ENCODE measurements at regions not wholly inside any gene's neighbourhood (a gene's known extent, or its start where the extent isn't known, plus 50 kb on each side); places are given as distances from the start of the nearest gene placed in this dataset.

DNA sequence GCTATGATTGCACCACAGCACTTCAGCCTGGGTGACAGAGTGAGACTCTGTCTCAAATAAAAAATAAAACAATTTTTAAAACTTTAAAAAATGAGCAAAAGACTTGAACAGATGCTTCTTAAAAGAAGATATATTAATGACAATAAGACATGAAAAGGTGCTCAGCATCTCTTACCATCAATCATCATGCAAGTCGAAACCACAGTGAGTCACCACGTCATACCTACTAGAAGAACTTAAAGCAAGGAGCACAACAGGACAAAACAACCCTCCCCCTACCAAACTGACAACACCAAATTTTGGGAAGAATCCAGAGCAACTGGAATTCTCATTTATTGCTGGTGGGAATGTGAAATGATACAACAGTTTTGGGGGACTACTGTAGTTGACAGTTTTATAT is 251.6 kb downstream of the BCL2 start:
- ATAC-seq (ENCODE audit: insufficient read depth, low read depth) (peak; percentile 78), DNase-seq (no peak)
- Histone ChIP-seq H3K36me3 (ENCODE audit: insufficient read depth, low read length) (no peaks in the 10 kb centered on the region), H3K27ac (ENCODE audit: low read length) (no peak overlapping the region), H3K27me3 (ENCODE audit: insufficient read depth, low read length, poor library complexity) (no peaks in the 10 kb centered on the region), H3K79me2 (ENCODE audit: insufficient read depth, low read length) (no peaks in the 10 kb centered on the region), H3K4me3 (ENCODE audit: low read depth in 1 of 2, low read length in 2 of 2) (no peak overlapping the region), H3K4me2 (ENCODE audit: insufficient read depth, low read length) (no peak overlapping the region), H3K4me1 (ENCODE audit: insufficient read depth, low read length) (0 out of 2 replicates have a peak, but pooled peaks cover 5% of the 10 kb centered on the region), H2AFZ (ENCODE audit: low read depth, low read length) (no peak overlapping the region), H3K9me3 (ENCODE audit: insufficient read depth, low read length, severe bottlenecking) (no peaks in the 10 kb centered on the region), H3K9ac (ENCODE audit: low read depth, low read length) (no peak overlapping the region), H4K20me1 (ENCODE audit: insufficient read depth, low read length) (no peaks in the 10 kb centered on the region)
- TF ChIP-seq EZH2 (IDR thresholded peaks at IDR 0.05; ENCODE audit: borderline replicate concordance, low read depth, low read length, severe bottlenecking): no peak
- TF ChIP-seq, protein P1, sequence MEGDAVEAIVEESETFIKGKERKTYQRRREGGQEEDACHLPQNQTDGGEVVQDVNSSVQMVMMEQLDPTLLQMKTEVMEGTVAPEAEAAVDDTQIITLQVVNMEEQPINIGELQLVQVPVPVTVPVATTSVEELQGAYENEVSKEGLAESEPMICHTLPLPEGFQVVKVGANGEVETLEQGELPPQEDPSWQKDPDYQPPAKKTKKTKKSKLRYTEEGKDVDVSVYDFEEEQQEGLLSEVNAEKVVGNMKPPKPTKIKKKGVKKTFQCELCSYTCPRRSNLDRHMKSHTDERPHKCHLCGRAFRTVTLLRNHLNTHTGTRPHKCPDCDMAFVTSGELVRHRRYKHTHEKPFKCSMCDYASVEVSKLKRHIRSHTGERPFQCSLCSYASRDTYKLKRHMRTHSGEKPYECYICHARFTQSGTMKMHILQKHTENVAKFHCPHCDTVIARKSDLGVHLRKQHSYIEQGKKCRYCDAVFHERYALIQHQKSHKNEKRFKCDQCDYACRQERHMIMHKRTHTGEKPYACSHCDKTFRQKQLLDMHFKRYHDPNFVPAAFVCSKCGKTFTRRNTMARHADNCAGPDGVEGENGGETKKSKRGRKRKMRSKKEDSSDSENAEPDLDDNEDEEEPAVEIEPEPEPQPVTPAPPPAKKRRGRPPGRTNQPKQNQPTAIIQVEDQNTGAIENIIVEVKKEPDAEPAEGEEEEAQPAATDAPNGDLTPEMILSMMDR (IDR thresholded peaks at IDR 0.05; ENCODE audit: borderline replicate concordance, extremely low read depth, low read length, poor library complexity, severe bottlenecking): no peak

DNA sequence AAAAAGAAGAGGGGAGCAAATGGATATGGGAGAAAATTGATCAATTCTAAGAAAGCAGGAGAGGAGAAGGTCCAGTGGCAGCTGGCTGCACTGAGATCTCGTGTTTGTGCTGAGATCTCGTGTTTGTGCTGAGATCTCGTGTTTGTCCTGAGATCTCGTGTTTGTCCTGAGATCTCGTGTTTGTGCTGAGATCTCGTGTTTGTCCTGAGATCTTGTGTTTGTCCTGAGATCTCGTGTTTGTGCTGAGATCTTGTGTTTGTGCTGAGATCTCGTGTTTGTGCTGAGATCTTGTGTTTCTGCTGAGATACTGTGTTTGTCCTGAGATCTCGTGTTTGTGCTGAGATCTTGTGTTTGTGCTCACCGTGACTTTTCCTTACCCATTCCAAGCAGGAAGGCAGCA is 254.4 kb downstream of the BCL2 start:
- TF ChIP-seq EZH2 (IDR thresholded peaks at IDR 0.05; ENCODE audit: borderline replicate concordance, low read depth, low read length, severe bottlenecking): no peak
- TF ChIP-seq, protein P1 (IDR thresholded peaks at IDR 0.05; ENCODE audit: borderline replicate concordance, extremely low read depth, low read length, poor library complexity, severe bottlenecking): no peak
- H3K4me3 ChIP-seq (ENCODE audit: low read depth in 1 of 2, low read length in 2 of 2): no peak overlapping the region
- peak overlapping the region; percentile 30; the same call in 1 of the 2 replicates for H2AFZ ChIP-seq (ENCODE audit: low read depth, low read length)
- H4K20me1 ChIP-seq (ENCODE audit: insufficient read depth, low read length): no peaks in the 10 kb centered on the region
- H3K4me1 ChIP-seq (ENCODE audit: insufficient read depth, low read length): 0 out of 2 replicates have a peak, but pooled peaks cover 5% of the 10 kb centered on the region
- H3K4me2 ChIP-seq (ENCODE audit: insufficient read depth, low read length): no peak overlapping the region
- H3K27ac ChIP-seq (ENCODE audit: low read length): no peak overlapping the region
- H3K36me3 ChIP-seq (ENCODE audit: insufficient read depth, low read length): no peaks in the 10 kb centered on the region
- H3K79me2 ChIP-seq (ENCODE audit: insufficient read depth, low read length): no peaks in the 10 kb centered on the region
- no peaks in the 10 kb centered on the region for H3K9me3 ChIP-seq (ENCODE audit: insufficient read depth, low read length, severe bottlenecking)
- DNase-seq (no peak), ATAC-seq (ENCODE audit: insufficient read depth, low read depth) (no peak)
- H3K9ac ChIP-seq (ENCODE audit: low read depth, low read length): no peak overlapping the region
- H3K27me3 ChIP-seq (ENCODE audit: insufficient read depth, low read length, poor library complexity): no peaks in the 10 kb centered on the region

DNA sequence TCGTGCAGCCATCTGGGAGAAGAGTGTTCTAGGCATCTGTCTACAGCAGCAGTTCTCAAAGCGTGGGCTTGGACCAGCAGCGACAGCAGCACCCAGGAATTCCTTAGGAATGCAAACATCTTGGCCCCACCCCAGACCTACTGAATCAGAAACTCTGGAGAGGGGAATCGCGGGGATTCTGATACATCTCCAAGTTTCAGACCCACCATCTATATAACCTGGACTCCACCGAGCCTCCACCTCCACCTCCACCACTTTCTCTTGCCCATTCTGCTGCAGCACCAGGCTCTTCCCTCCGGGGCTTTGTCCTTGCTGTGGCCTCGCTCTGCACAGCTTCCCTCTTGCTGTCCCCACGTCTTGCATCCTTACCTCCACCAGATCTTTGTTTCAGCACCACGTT is 256.4 kb downstream of the BCL2 start:
- no peak overlapping the region for H3K27ac ChIP-seq (ENCODE audit: low read length)
- no peak overlapping the region for H3K9ac ChIP-seq (ENCODE audit: low read depth, low read length)
- H3K4me3 ChIP-seq (ENCODE audit: low read depth in 1 of 2, low read length in 2 of 2): no peak overlapping the region
- no peak overlapping the region for H3K4me2 ChIP-seq (ENCODE audit: insufficient read depth, low read length)
- 0 out of 2 replicates have a peak, but pooled peaks cover 5% of the 10 kb centered on the region for H3K4me1 ChIP-seq (ENCODE audit: insufficient read depth, low read length)
- no peaks in the 10 kb centered on the region for H3K9me3 ChIP-seq (ENCODE audit: insufficient read depth, low read length, severe bottlenecking)
- H4K20me1 ChIP-seq (ENCODE audit: insufficient read depth, low read length): no peaks in the 10 kb centered on the region
- TF ChIP-seq EZH2 (IDR thresholded peaks at IDR 0.05; ENCODE audit: borderline replicate concordance, low read depth, low read length, severe bottlenecking): no peak
- TF ChIP-seq, protein P1 (IDR thresholded peaks at IDR 0.05; ENCODE audit: borderline replicate concordance, extremely low read depth, low read length, poor library complexity, severe bottlenecking): no peak
- H2AFZ ChIP-seq (ENCODE audit: low read depth, low read length): no peak overlapping the region
- DNase-seq (no peak), ATAC-seq (ENCODE audit: insufficient read depth, low read depth) (no peak)
- no peaks in the 10 kb centered on the region for H3K36me3 ChIP-seq (ENCODE audit: insufficient read depth, low read length)
- no peaks in the 10 kb centered on the region for H3K27me3 ChIP-seq (ENCODE audit: insufficient read depth, low read length, poor library complexity)
- no peaks in the 10 kb centered on the region for H3K79me2 ChIP-seq (ENCODE audit: insufficient read depth, low read length)

DNA sequence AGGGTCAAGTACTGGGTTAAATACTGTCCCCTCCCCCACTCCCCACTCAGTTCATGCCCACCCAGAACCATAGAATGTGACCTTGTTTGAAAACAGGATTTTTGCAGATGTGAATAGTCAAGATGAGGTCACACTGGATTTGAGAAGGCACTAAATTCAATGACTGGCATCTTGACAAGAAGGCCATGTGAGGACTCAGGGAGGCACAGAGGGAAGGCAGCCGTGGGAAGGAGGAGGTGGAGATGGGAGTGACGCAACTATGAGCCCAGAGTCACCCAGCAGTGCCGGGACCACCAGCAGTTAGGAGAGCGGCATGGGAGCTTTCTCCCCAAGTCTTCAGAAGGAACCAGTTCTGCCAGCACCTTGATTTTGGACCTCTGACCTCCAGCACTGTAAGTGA is 257.3 kb downstream of the BCL2 start:
- TF ChIP-seq, protein P1 (IDR thresholded peaks at IDR 0.05; ENCODE audit: borderline replicate concordance, extremely low read depth, low read length, poor library complexity, severe bottlenecking): no peak
- TF ChIP-seq EZH2 (IDR thresholded peaks at IDR 0.05; ENCODE audit: borderline replicate concordance, low read depth, low read length, severe bottlenecking): no peak
- DNase-seq (no peak), ATAC-seq (ENCODE audit: insufficient read depth, low read depth) (no peak)
- Histone ChIP-seq H3K27ac (ENCODE audit: low read length) (no peak overlapping the region), H3K4me2 (ENCODE audit: insufficient read depth, low read length) (no peak overlapping the region), H4K20me1 (ENCODE audit: insufficient read depth, low read length) (no peaks in the 10 kb centered on the region), H3K27me3 (ENCODE audit: insufficient read depth, low read length, poor library complexity) (no peaks in the 10 kb centered on the region), H3K9ac (ENCODE audit: low read depth, low read length) (no peak overlapping the region), H3K4me3 (ENCODE audit: low read depth in 1 of 2, low read length in 2 of 2) (no peak overlapping the region), H3K9me3 (ENCODE audit: insufficient read depth, low read length, severe bottlenecking) (no peaks in the 10 kb centered on the region), H3K79me2 (ENCODE audit: insufficient read depth, low read length) (no peaks in the 10 kb centered on the region), H2AFZ (ENCODE audit: low read depth, low read length) (no peak overlapping the region), H3K4me1 (ENCODE audit: insufficient read depth, low read length) (no peaks in the 10 kb centered on the region), H3K36me3 (ENCODE audit: insufficient read depth, low read length) (no peaks in the 10 kb centered on the region)
